Smooth muscle cell (in vitro differentiated cells): ENCODE measurements at regions not wholly inside any gene's neighbourhood (a gene's known extent, or its start where the extent isn't known, plus 50 kb on each side); places are given as distances from the start of the nearest gene placed in this dataset.
"Not testable (repeated sequence)": the region's sequence is repeated elsewhere in the genome, so short reads cannot be mapped to it uniquely, and the experiment has no call there.

ENCODE experiments used
- DNase-seq: peaks from one replicate; lab custom pipeline; 2025; ENCODE audit not compliant: unreplicated experiment; lab: John Stamatoyannopoulos, UW
- H2AFZ ChIP-seq: fragments of 200-600 bp; sonication (generic); 2 replicates; pipeline ENCODE4 v1.6.0; 2016; ENCODE audit warnings: antibody characterized with exemption, low read depth, mild to moderate bottlenecking
- H3F3A ChIP-seq: fragments of 200-600 bp; sonication (generic); 2 replicates; pipeline ENCODE4 v1.6.0; 2017; ENCODE audit warnings: antibody characterized with exemption, low read depth
- H3K27ac ChIP-seq: fragments of 200-600 bp; sonication (generic); 2 replicates; pipeline ENCODE4 v1.5.1; 2016; ENCODE audit warnings: low read depth, mild to moderate bottlenecking
- H3K27me3 ChIP-seq: fragments of 200-600 bp; sonication (generic); 2 replicates; pipeline ENCODE4 v1.6.1; 2016; ENCODE audit warnings: low read depth, mild to moderate bottlenecking
- H3K36me3 ChIP-seq: fragments of 200-600 bp; sonication (generic); 2 replicates; pipeline ENCODE4 v1.5.1; 2016; ENCODE audit warnings: low read depth
- H3K4me1 ChIP-seq: fragments of 200-600 bp; sonication (generic); 2 replicates; pipeline ENCODE4 v1.5.1; 2016; ENCODE audit warnings: low read depth
- H3K4me2 ChIP-seq: fragments of 200-600 bp; sonication (generic); 2 replicates; pipeline ENCODE4 v1.6.0; 2016; ENCODE audit warnings: mild to moderate bottlenecking
- H3K4me3 ChIP-seq: fragments of 200-600 bp; sonication (generic); 2 replicates; pipeline ENCODE4 v1.5.1; 2016; ENCODE audit warnings: mild to moderate bottlenecking
- H3K79me2 ChIP-seq: fragments of 200-600 bp; sonication (generic); 2 replicates; pipeline ENCODE4 v1.6.0; 2016; ENCODE audit warnings: low read depth, mild to moderate bottlenecking
- H3K9ac ChIP-seq: fragments of 200-600 bp; sonication (generic); 2 replicates; pipeline ENCODE4 v1.6.0; 2016; ENCODE audit warnings: low read depth
- H3K9me3 ChIP-seq: fragments of 200-600 bp; sonication (generic); replicated peaks from 2 replicates; pipeline ENCODE4 v1.5.1; 2016; ENCODE audit warnings: low read depth
- H4K20me1 ChIP-seq: fragments of 200-600 bp; sonication (generic); 2 replicates; pipeline ENCODE4 v1.6.0; 2016; ENCODE audit warnings: low read depth
- WGBS: methylation state at CpG from one replicate; pipeline ENCODE4 v1.1.7; 2016; ENCODE audit warnings: low lambda C conversion rate; 5-methylcytosine and 5-hydroxymethylcytosine counted together
- TF ChIP-seq, protein P1 (sequence below): fragments of 200-600 bp; sonication (generic); IDR thresholded peaks from 2 replicates; pipeline ENCODE4 v1.5.1; 2017; ENCODE audit warnings: borderline replicate concordance, mild to moderate bottlenecking, antibody characterized with exemption; ENCODE audit not compliant: insufficient read depth, poor library complexity, severe bottlenecking

GRCh38 chr1:148333875-148334338, 149.2 kb downstream of the PPIAL4G start:
- 10% methylated on average over 18 of the region's 18 CpGs for WGBS
- H3K27me3 ChIP-seq, result no peaks in the 10 kb centered on the region
- peak overlapping the region; percentile 18 for H3K9ac ChIP-seq
- peak overlapping the region; percentile 86 for H3K27ac ChIP-seq
- peak overlapping the region; percentile 82 for H2AFZ ChIP-seq
- H3F3A ChIP-seq, result peaks cover 4% of the 10 kb centered on the region
- H3K9me3 ChIP-seq, result no peaks in the 10 kb centered on the region
- peak overlapping the region; percentile 89 for H3K4me2 ChIP-seq
- no peaks in the 10 kb centered on the region for H3K36me3 ChIP-seq
- TF ChIP-seq, protein P1, sequence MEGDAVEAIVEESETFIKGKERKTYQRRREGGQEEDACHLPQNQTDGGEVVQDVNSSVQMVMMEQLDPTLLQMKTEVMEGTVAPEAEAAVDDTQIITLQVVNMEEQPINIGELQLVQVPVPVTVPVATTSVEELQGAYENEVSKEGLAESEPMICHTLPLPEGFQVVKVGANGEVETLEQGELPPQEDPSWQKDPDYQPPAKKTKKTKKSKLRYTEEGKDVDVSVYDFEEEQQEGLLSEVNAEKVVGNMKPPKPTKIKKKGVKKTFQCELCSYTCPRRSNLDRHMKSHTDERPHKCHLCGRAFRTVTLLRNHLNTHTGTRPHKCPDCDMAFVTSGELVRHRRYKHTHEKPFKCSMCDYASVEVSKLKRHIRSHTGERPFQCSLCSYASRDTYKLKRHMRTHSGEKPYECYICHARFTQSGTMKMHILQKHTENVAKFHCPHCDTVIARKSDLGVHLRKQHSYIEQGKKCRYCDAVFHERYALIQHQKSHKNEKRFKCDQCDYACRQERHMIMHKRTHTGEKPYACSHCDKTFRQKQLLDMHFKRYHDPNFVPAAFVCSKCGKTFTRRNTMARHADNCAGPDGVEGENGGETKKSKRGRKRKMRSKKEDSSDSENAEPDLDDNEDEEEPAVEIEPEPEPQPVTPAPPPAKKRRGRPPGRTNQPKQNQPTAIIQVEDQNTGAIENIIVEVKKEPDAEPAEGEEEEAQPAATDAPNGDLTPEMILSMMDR, result no peak
- H4K20me1 ChIP-seq, result no peaks in the 10 kb centered on the region
- H3K4me3 ChIP-seq, result peak overlapping the region; percentile 64
- H3K79me2 ChIP-seq, result no peaks in the 10 kb centered on the region
- no peaks in the 10 kb centered on the region for H3K4me1 ChIP-seq
- no peak for DNase-seq

- Histone ChIP-seq H2AFZ (no peak overlapping the region), H3K9ac (no peak overlapping the region), H3K9me3 (no peaks in the 10 kb centered on the region), H3K27ac (no peak overlapping the region), H3K4me3 (no peak overlapping the region), H3K27me3 (no peaks in the 10 kb centered on the region), H3K4me2 (no peak overlapping the region), H3K79me2 (no peaks in the 10 kb centered on the region), H3F3A (no peaks in the 10 kb centered on the region), H3K36me3 (no peaks in the 10 kb centered on the region), H3K4me1 (no peaks in the 10 kb centered on the region), H4K20me1 (no peaks in the 10 kb centered on the region)
- 94% methylated on average over 25 of the region's 26 CpGs for WGBS
- no peak for DNase-seq
- TF ChIP-seq, protein P1, result no peak
These were observed 154.2 kb downstream of the PPIAL4G start for GRCh38 chr1:148328884-148329283.

- H3K4me2 ChIP-seq, result not testable (repeated sequence)
These were observed 158.1 kb downstream of the PPIAL4G start for GRCh38 chr1:148325031-148325430.

GRCh38 chr1:148324465-148324864, 158.6 kb downstream of the PPIAL4G start:
- DNase-seq, result not testable (repeated sequence)

More at GRCh38 chr1:148325031-148325430, 158.1 kb downstream of the PPIAL4G start:
- 87% methylated on average over 17 of the region's 17 CpGs for WGBS
- not testable (repeated sequence) for H3F3A ChIP-seq, H3K4me1 ChIP-seq, H3K9me3 ChIP-seq, H3K27me3 ChIP-seq, H3K36me3 ChIP-seq, H4K20me1 ChIP-seq, H3K4me3 ChIP-seq, H3K27ac ChIP-seq, H3K79me2 ChIP-seq, H2AFZ ChIP-seq, H3K9ac ChIP-seq, DNase-seq

DNA sequence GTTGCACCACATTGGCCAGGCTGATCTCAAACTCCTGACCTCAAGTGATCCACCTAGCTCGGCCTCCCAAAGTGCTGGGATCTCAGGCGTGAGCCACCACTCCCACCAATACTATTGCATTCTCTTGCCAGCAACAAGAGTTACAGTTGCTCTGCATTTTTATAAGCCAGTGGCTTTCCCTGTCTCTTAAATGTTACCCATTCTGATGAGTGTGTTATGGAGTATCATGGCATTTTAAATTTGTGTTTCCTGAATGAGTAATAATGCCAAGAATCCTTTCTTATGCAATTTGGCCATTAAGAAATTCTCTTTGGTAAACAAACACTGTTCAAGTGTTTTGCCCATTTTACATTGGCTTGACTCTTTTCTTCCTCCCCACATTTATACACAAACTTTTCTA, 163.0 kb downstream of the PPIAL4G start:
- not testable (repeated sequence) for H4K20me1 ChIP-seq, H3K4me1 ChIP-seq, DNase-seq, H3K9ac ChIP-seq, H3K4me3 ChIP-seq, H3K79me2 ChIP-seq, H3K27ac ChIP-seq, H3K9me3 ChIP-seq, H3K36me3 ChIP-seq, H3K27me3 ChIP-seq, H2AFZ ChIP-seq, H3F3A ChIP-seq, H3K4me2 ChIP-seq
- 92% methylated on average over 2 of the region's 2 CpGs for WGBS

More at GRCh38 chr1:148324465-148324864, 158.6 kb downstream of the PPIAL4G start:
- H3K9ac ChIP-seq, H3K9me3 ChIP-seq, H3K4me2 ChIP-seq, H3F3A ChIP-seq, H3K4me3 ChIP-seq, H3K27ac ChIP-seq, H3K36me3 ChIP-seq, H3K27me3 ChIP-seq, H2AFZ ChIP-seq, H3K79me2 ChIP-seq, H3K4me1 ChIP-seq, H4K20me1 ChIP-seq: not testable (repeated sequence)
- 92% methylated on average over 5 of the region's 5 CpGs for WGBS
